GM12892 (cell line): ENCODE measurements at regions not wholly inside any gene's neighbourhood (a gene's known extent, or its start where the extent isn't known, plus 50 kb on each side); places are given as distances from the start of the nearest gene placed in this dataset.

Source experiments
- POLR2A ChIP-seq: IDR thresholded peaks from 2 replicates; pipeline ENCODE4 v1.6.1; 2011; ENCODE audit warnings: low read depth, low read length, control low read depth
- POLR2AphosphoS5 ChIP-seq: IDR thresholded peaks from 2 replicates; pipeline ENCODE4 v1.6.1; 2011; ENCODE audit warnings: low read depth, low read length, control low read depth

- TF ChIP-seq POLR2A (no peak), POLR2AphosphoS5 (no peak)
Measured at GRCh38 chr5:94031631-94032030, 290.2 kb upstream of the POU5F2 start.
